ENCODE measurements at regions not wholly inside any gene's neighbourhood (a gene's known extent, or its start where the extent isn't known, plus 50 kb on each side); places are given as distances from the start of the nearest gene placed in this dataset.

DNA sequence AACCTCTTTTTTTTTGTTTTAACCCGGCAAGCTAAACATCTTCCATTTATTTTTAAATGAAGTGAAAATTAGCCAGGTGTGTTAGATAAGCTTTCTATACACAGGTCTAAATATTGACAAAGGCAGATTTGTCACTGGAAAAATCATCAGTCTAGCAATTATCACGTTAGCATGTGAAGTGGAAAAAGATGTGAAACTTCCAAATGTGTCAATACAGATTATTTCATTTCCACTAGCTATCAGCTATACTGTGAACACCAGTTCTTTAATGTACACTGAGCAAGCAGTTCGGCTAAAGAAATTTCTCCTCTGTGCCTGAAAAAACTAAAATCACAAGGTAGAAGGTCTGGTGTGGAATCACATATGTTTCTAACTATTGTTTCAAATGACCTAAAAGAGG, 96.6 kb upstream of the G2E3 start:
- H3K27me3 Mint-ChIP-seq (ENCODE audit: low read depth) = no peaks in the 10 kb centered on the region
- H4K5ac ChIP-seq (ENCODE audit: insufficient read length, low read depth, low read length) = no peak overlapping the region
- no peak overlapping the region for H3K56ac ChIP-seq (ENCODE audit: insufficient read length, low read depth, low read length)
- no peaks in the 10 kb centered on the region for H3K4me1 ChIP-seq (ENCODE audit: insufficient read depth, low read length)
- no peak overlapping the region for H2BK12ac ChIP-seq (ENCODE audit: insufficient read length, low read depth, low read length)
- H2BK20ac ChIP-seq (ENCODE audit: low read depth, low read length, poor library complexity, severe bottlenecking) = no peak overlapping the region
- no peak overlapping the region for H3K27ac ChIP-seq (ENCODE audit: insufficient read length, low read depth, low read length)
- no peak overlapping the region for H3K23ac ChIP-seq (ENCODE audit: insufficient read length, low read depth, low read length)
- H3K4ac ChIP-seq (ENCODE audit: low read depth, low read length) = no peak overlapping the region
- no peak overlapping the region for H3K27ac Mint-ChIP-seq
- H3K4me2 ChIP-seq (ENCODE audit: insufficient read depth, insufficient read length, low read length) = no peak overlapping the region
- no peaks in the 10 kb centered on the region for H3K9me3 Mint-ChIP-seq
- no CpG with 5 or more reads among the region's 3 CpGs for WGBS (ENCODE audit: extremely low coverage, insufficient read length, low lambda C conversion rate)
- H3K18ac ChIP-seq (ENCODE audit: insufficient read length, low read depth, low read length) = no peak overlapping the region
- H2BK120ac ChIP-seq (ENCODE audit: low read depth, low read length, poor library complexity, severe bottlenecking) = no peak overlapping the region
- TF ChIP-seq, protein P1, sequence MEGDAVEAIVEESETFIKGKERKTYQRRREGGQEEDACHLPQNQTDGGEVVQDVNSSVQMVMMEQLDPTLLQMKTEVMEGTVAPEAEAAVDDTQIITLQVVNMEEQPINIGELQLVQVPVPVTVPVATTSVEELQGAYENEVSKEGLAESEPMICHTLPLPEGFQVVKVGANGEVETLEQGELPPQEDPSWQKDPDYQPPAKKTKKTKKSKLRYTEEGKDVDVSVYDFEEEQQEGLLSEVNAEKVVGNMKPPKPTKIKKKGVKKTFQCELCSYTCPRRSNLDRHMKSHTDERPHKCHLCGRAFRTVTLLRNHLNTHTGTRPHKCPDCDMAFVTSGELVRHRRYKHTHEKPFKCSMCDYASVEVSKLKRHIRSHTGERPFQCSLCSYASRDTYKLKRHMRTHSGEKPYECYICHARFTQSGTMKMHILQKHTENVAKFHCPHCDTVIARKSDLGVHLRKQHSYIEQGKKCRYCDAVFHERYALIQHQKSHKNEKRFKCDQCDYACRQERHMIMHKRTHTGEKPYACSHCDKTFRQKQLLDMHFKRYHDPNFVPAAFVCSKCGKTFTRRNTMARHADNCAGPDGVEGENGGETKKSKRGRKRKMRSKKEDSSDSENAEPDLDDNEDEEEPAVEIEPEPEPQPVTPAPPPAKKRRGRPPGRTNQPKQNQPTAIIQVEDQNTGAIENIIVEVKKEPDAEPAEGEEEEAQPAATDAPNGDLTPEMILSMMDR (conservative IDR thresholded peaks at IDR 0.05) = no peak
- no peak overlapping the region for H3K4me3 Mint-ChIP-seq
- H3K14ac ChIP-seq (ENCODE audit: insufficient read depth, low read length) = no peak overlapping the region
- no peak overlapping the region for H2BK15ac ChIP-seq (ENCODE audit: low read depth, low read length)
- no peaks in the 10 kb centered on the region for H3K9me3 ChIP-seq (ENCODE audit: control insufficient read depth, low read depth, low read length)
- H4K91ac ChIP-seq (ENCODE audit: insufficient read length, low read depth, low read length) = no peak overlapping the region
- H3T11ph ChIP-seq (ENCODE audit: low read length) = no peak overlapping the region
- H3K23me2 ChIP-seq (ENCODE audit: insufficient read length, low read depth, low read length, poor library complexity, severe bottlenecking) = no peaks in the 10 kb centered on the region
- H3K9ac ChIP-seq (ENCODE audit: extremely low read depth, insufficient read length, low read length) = no peak overlapping the region
- no peak overlapping the region for H2BK5ac ChIP-seq (ENCODE audit: insufficient read length, low read length)
- H3K27me3 ChIP-seq (ENCODE audit: insufficient read depth, low read length) = no peaks in the 10 kb centered on the region
- no peaks in the 10 kb centered on the region for H4K20me1 ChIP-seq (ENCODE audit: control insufficient read depth, insufficient read depth, insufficient read length)
- no peaks in the 10 kb centered on the region for H3K79me1 ChIP-seq (ENCODE audit: insufficient read depth, low read depth, low read length, poor library complexity, severe bottlenecking)
- H2AFZ ChIP-seq (ENCODE audit: low read length) = no peak overlapping the region
- 0 out of 2 replicates have a peak, but pooled peaks cover 3% of the 10 kb centered on the region for H3K79me2 ChIP-seq (ENCODE audit: insufficient read depth, low read length)
- no peak overlapping the region for H2AK5ac ChIP-seq (ENCODE audit: insufficient read length, low read length)
- peaks cover 4 to 10% of the 10 kb centered on the region in 2 experiments for H3K4me1 Mint-ChIP-seq
- H4K8ac ChIP-seq (replicated peaks; ENCODE audit: insufficient read length, low read depth, low read length) = no peak overlapping the region
- H3K36me3 Mint-ChIP-seq (ENCODE audit: insufficient read depth in 1 of 3, low read depth in 3 of 3) = no peaks in the 10 kb centered on the region
- no peak for DNase-seq

Data from H9 (cell line).